ENCODE measurements at regions not wholly inside any gene's neighbourhood (a gene's known extent, or its start where the extent isn't known, plus 50 kb on each side); places are given as distances from the start of the nearest gene placed in this dataset.

DNA sequence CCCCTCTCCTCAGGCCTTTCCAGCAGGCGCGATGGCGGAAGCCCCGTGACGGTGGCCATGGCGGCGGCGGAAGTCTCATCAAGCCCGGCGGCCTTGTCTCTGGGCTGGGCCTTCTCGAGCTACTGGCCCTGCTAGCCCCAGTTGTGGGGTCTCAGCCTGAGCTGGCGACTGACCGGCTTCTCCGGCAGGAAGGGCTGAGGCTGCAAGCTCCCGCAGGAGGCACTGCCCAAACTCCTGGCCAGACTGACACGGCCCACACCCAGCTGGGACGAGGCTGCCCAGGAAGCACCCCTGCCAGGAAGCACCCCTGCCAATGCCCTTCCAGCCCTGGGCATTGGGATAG lies 88.5 kb upstream of the ANKH start:
- Histone ChIP-seq H3K9me3 (no peaks in the 10 kb centered on the region), H3K36me3 (ENCODE audit: low read depth, missing control alignments) (no peaks in the 10 kb centered on the region), H3K4me1 (no peaks in the 10 kb centered on the region), H3K27me3 (no peaks in the 10 kb centered on the region), H3K27ac (no peak overlapping the region), H3K4me3 (peak overlapping the region; percentile 31 to 35)
- intact Hi-C loops (cut with DNase I; ENCODE audit: low total_unique reads): no loop called here
- no peak for TF ChIP-seq POLR2A (IDR thresholded peaks at IDR 0.05)
- TF ChIP-seq, protein P1, sequence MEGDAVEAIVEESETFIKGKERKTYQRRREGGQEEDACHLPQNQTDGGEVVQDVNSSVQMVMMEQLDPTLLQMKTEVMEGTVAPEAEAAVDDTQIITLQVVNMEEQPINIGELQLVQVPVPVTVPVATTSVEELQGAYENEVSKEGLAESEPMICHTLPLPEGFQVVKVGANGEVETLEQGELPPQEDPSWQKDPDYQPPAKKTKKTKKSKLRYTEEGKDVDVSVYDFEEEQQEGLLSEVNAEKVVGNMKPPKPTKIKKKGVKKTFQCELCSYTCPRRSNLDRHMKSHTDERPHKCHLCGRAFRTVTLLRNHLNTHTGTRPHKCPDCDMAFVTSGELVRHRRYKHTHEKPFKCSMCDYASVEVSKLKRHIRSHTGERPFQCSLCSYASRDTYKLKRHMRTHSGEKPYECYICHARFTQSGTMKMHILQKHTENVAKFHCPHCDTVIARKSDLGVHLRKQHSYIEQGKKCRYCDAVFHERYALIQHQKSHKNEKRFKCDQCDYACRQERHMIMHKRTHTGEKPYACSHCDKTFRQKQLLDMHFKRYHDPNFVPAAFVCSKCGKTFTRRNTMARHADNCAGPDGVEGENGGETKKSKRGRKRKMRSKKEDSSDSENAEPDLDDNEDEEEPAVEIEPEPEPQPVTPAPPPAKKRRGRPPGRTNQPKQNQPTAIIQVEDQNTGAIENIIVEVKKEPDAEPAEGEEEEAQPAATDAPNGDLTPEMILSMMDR (IDR thresholded peaks at IDR 0.05): no peak
- WGBS, 2 donors: 69 to 90% methylated on average over 11 to 17 of the region's 17 CpGs
- DNase-seq: peak; percentile 27

DNA sequence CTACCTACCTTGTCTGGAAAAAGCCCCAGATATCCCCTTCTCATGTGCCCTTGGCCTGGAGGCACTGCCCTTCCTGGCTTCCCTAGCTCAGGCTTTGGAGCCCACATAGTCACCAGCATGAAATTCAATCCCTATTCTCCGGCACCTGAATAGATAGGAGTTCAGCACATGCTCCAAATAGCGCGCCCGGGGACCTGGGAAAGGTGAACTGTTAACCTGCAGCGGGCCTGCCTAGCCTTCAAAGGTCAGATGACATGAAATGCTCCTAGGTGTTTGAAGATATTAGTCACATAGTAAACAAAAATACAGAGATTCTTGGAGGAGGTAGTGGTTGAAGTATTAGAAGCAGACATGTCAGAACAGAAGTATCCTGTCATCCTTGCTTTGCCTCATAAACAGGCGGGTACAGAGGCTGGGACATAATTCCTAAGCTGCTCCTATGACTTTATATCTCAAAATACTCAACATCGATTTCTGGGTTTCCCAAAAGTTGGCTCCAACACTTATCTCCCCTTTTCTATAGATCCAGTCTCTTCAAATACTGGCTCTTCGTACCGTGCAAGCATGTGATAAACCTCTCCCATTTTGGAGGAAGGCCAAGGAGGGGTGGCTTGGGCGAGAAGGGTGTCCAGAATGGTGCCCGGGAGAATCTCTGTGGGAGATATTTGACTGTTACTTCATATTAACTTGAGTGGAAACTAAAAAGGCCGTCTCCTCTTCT lies 88.0 kb upstream of the ANKH start:
- no peaks in the 10 kb centered on the region for H3K4me1 ChIP-seq
- WGBS, 2 donors: 59 to 66% methylated on average over 11 to 12 of the region's 12 CpGs
- intact Hi-C loops (cut with DNase I; ENCODE audit: low total_unique reads): no loop called here

DNA sequence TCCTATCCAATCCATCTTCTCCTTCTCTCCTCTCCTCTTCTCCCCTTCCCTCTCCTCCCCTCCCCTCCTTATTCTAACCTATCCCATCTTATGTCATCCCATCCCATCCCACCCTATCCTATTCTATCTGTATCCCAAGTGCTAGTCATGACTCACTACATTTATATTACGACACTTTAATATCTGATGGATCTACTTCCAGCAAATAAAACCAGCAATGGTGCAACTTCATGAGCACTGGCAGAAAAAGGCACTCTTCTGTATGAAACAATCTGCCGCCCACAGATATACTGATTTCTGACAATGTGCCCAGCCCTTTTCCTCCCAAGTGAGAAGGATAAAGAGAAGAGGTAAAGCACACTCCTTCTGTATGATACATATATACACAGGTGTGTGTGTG lies 86.6 kb upstream of the ANKH start:
- intact Hi-C loops (cut with DNase I; ENCODE audit: low total_unique reads): no loop called here
- no peaks in the 10 kb centered on the region for H3K36me3 ChIP-seq (ENCODE audit: low read depth, missing control alignments)
- no peak overlapping the region for H3K27ac ChIP-seq
- no peaks in the 10 kb centered on the region for H3K9me3 ChIP-seq
- no peak overlapping the region for H3K4me3 ChIP-seq
- no peaks in the 10 kb centered on the region for H3K27me3 ChIP-seq
- H3K4me1 ChIP-seq: no peaks in the 10 kb centered on the region
- no peak for TF ChIP-seq POLR2A (IDR thresholded peaks at IDR 0.05)
- TF ChIP-seq, protein P1 (IDR thresholded peaks at IDR 0.05): no peak
- DNase-seq: no peak
- 83 to 93% methylated on average over 2 of the region's 2 CpGs for WGBS, 2 donors

More for the DNA sequence above, 88.0 kb upstream of the ANKH start:
- H3K4me3 ChIP-seq: peak overlapping the region; percentile 31 to 35
- no peak overlapping the region for H3K27ac ChIP-seq
- no peaks in the 10 kb centered on the region for H3K36me3 ChIP-seq (ENCODE audit: low read depth, missing control alignments)
- H3K27me3 ChIP-seq: no peaks in the 10 kb centered on the region
- no peaks in the 10 kb centered on the region for H3K9me3 ChIP-seq
- DNase-seq: peak; percentile 27
- TF ChIP-seq, protein P1 (IDR thresholded peaks at IDR 0.05): no peak
- TF ChIP-seq POLR2A (IDR thresholded peaks at IDR 0.05): no peak

DNA sequence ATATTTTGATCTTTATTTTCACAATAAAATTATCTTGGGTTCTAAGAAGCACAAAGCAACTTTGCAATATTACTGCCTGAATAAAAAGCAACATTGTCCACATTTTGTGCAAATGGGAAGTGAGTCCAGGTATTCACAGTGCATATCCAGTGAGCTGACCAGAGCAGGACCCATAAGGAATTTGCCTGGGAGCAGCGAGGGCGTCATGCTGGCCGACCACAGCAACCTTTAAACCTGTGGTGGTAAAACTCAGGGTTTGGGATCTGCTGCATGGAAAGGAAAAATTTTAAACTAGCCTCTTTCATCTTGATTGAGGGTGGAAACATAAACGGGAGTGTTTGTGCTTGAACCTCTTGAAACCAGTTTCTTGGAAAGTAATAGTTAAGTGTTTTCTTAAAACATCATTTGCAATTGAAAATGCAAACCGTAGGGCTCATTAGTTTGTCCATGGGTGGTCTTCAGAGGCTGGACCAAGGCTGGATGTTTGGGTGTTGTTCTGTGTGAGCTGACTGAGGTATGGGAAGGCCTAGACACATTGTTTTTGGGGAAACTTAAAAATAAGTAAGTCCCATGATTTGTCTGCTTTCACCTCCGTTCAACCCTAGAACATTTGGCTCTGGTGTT lies 85.0 kb upstream of the ANKH start:
- no peak for DNase-seq
- Histone ChIP-seq H3K27ac (no peak overlapping the region), H3K4me1 (no peaks in the 10 kb centered on the region), H3K9me3 (no peaks in the 10 kb centered on the region), H3K36me3 (ENCODE audit: low read depth, missing control alignments) (no peaks in the 10 kb centered on the region), H3K27me3 (no peaks in the 10 kb centered on the region), H3K4me3 (no peak overlapping the region)
- WGBS, 2 donors: 70 to 76% methylated on average over 6 of the region's 6 CpGs
- intact Hi-C loops (cut with DNase I; ENCODE audit: low total_unique reads): no loop called here
- TF ChIP-seq, protein P1 (IDR thresholded peaks at IDR 0.05): no peak
- TF ChIP-seq POLR2A (IDR thresholded peaks at IDR 0.05): no peak

Data from testis (tissue), 2 donors.